ENCODE measurements at regions not wholly inside any gene's neighbourhood (a gene's known extent, or its start where the extent isn't known, plus 50 kb on each side); places are given as distances from the start of the nearest gene placed in this dataset.

- no peak for DNase-seq (ENCODE audit: low spot score)
Measured at GRCh38 chr3:174777813-174778212, 81.3 kb upstream of the NAALADL2 start.

GRCh38 chr3:174783502-174783901 is 75.6 kb upstream of the NAALADL2 start:
- DNase-seq (ENCODE audit: low spot score) = no peak

DNA sequence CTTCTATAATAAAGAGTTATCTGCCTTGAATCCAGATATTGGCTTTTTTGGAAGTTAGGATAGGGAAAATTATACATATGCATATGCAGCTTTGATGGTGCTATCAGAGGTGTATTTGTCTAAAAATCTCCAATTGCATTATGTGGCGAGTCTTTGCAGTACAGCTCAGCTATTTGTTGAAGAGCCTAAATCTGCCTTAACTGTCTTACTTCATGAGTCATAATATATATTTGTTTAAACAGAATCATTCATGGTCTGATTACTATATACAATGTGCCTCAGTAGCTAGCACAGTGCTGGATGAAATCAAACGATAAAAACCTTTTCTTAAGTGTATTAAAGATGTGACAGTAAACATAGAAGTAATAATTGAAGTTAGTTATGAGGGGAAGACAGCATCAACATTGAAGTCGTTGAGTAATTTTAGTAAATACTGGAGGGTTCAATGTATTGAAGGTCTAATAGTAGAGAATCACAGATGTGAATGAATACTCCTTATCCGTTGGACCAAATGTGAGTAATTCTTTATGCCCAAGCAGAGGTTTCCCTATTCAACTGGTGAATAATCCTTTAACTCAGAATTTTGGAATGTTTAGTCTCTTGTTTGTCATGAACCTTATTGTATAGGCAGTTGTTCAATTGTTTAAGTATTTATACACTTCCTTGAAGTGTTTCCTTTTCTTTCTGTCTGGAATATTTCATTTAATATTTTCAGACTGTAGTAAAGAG is 74.8 kb upstream of the NAALADL2 start:
- no peak for DNase-seq (ENCODE audit: low spot score)

DNA sequence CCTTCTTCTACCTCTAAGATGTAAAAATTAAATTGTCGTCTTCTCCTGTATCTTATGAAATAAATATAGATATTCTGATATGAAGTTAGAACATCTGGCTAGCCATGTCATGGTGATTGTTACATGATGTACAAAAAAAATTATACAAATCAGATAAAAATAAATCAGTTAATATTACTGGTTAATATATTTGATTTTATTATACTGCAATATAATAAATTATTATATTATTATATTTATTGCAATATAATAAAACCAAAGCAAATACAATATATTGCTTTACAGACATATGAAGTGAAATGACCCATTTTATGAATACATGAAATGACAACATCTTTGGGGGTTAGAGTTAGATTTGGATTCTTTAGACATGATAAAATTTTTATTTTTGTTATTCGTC is 72.3 kb upstream of the NAALADL2 start:
- no peak for DNase-seq (ENCODE audit: low spot score)

GRCh38 chr3:174791161-174791560 is 68.0 kb upstream of the NAALADL2 start:
- no peak for DNase-seq (ENCODE audit: low spot score)

DNA sequence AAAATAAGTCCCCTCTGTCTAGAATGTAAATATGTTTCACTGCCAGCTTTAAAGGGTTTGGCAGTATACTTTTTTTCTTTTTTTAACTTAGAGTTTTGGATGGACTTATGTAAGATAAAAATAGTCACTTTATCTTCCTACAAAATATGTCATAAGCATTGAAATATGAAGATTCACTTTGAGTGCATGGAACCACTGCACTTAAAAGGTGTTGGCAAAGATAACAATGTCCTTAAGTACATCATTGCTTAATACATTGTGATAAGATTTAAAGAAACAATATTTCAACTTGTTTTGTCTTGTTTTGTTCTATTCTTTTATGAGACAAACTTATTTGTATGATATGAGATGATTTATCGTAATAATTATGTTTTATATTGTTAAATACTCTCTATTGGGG is 66.3 kb upstream of the NAALADL2 start:
- DNase-seq (ENCODE audit: low spot score) = no peak
